SK-N-SH (cell line): ENCODE measurements at regions not wholly inside any gene's neighbourhood (a gene's known extent, or its start where the extent isn't known, plus 50 kb on each side); places are given as distances from the start of the nearest gene placed in this dataset.

Experiments
- CHD2 ChIP-seq: fragments of 150-350 bp; IDR thresholded peaks from 2 replicates; pipeline ENCODE4 v1.6.1; 2018; ENCODE audit warnings: low read length; ENCODE audit not compliant: partially characterized antibody
- EP300 ChIP-seq, 2 experiments: IDR thresholded peaks; 2 replicates each; pipeline versions ENCODE4 v1.4.0 to v1.6.1; 2012; ENCODE audit warnings: borderline replicate concordance in 1 of 2, low read depth in 1 of 2, low read length in 1 of 2
- EZH2phosphoT487 ChIP-seq: fragments of 200-600 bp; sonication (generic); IDR thresholded peaks from 2 replicates; pipeline ENCODE4 v1.6.1; 2017; ENCODE audit warnings: low read depth, mixed run types, mild to moderate bottlenecking, antibody characterized with exemption, moderate library complexity, borderline replicate concordance
- FOSL2 ChIP-seq: IDR thresholded peaks from 2 replicates; pipeline ENCODE4 v1.4.0; 2012; ENCODE audit warnings: low read depth, mild to moderate bottlenecking, moderate library complexity, borderline replicate concordance
- JUND ChIP-seq: IDR thresholded peaks from 2 replicates; pipeline ENCODE4 v1.4.0; 2012
- RFX5 ChIP-seq: IDR thresholded peaks from 2 replicates; pipeline ENCODE4 v1.6.1; 2012; ENCODE audit warnings: mild to moderate bottlenecking, improper control_type of control experiment, low read length
- TEAD4 ChIP-seq: IDR thresholded peaks from 2 replicates; pipeline ENCODE4 v1.4.0; 2012; ENCODE audit warnings: mild to moderate bottlenecking, borderline replicate concordance; ENCODE audit not compliant: insufficient read depth
- TF ChIP-seq, protein P1 (sequence below): IDR thresholded peaks from 2 replicates; pipeline ENCODE4 v1.4.0; 2012; ENCODE audit warnings: low read depth
- TF ChIP-seq, protein P2 (sequence below): fragments of 200-600 bp; sonication (generic); IDR thresholded peaks from 2 replicates; pipeline ENCODE4 v1.6.1; 2017; ENCODE audit warnings: antibody characterized with exemption, mild to moderate bottlenecking, moderate library complexity
- TF ChIP-seq, protein P3 (sequence below): IDR thresholded peaks from 2 replicates; pipeline ENCODE4 v1.6.1; 2012; ENCODE audit warnings: mild to moderate bottlenecking, low read depth, low read length, moderate library complexity
- TF ChIP-seq, protein P4 (sequence below): IDR thresholded peaks from 2 replicates; pipeline ENCODE4 v1.4.0; 2012; ENCODE audit warnings: low read depth, borderline replicate concordance

DNA sequence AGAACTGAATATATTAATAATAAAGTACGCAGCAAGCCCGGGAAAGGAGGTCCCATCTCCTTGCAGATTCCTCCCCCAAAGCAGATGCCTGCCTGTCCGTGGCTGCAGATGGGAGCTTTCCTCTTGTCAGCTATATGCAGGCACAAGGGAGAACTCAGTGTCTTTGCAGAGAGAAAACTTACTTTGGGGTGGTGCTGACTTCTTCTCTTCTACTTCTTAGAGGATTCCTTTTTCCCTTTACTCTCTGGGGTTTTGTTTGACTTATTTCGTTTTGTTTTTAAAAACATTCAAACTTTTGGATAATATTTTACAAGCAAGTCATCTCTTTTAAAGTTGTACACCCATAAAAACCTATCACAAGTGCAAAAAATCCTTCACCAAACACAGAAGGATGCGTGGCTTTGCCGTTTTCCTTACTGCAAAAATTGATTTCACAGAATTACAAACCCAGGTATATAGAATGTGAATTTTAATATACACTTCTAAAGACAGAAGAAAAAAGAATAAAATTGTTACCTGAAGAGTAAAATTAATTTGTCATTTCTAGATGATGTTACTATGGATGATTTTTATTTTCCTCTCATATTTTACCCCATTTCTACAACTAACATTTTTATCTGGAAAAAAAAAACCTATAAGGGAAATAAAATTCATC, 65.3 kb upstream of the IGF1R start:
- TF ChIP-seq, protein P1, sequence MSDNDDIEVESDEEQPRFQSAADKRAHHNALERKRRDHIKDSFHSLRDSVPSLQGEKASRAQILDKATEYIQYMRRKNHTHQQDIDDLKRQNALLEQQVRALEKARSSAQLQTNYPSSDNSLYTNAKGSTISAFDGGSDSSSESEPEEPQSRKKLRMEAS = no peak
- TF ChIP-seq, protein P2, sequence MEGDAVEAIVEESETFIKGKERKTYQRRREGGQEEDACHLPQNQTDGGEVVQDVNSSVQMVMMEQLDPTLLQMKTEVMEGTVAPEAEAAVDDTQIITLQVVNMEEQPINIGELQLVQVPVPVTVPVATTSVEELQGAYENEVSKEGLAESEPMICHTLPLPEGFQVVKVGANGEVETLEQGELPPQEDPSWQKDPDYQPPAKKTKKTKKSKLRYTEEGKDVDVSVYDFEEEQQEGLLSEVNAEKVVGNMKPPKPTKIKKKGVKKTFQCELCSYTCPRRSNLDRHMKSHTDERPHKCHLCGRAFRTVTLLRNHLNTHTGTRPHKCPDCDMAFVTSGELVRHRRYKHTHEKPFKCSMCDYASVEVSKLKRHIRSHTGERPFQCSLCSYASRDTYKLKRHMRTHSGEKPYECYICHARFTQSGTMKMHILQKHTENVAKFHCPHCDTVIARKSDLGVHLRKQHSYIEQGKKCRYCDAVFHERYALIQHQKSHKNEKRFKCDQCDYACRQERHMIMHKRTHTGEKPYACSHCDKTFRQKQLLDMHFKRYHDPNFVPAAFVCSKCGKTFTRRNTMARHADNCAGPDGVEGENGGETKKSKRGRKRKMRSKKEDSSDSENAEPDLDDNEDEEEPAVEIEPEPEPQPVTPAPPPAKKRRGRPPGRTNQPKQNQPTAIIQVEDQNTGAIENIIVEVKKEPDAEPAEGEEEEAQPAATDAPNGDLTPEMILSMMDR = no peak
- no peak for TF ChIP-seq JUND
- TF ChIP-seq, protein P3, sequence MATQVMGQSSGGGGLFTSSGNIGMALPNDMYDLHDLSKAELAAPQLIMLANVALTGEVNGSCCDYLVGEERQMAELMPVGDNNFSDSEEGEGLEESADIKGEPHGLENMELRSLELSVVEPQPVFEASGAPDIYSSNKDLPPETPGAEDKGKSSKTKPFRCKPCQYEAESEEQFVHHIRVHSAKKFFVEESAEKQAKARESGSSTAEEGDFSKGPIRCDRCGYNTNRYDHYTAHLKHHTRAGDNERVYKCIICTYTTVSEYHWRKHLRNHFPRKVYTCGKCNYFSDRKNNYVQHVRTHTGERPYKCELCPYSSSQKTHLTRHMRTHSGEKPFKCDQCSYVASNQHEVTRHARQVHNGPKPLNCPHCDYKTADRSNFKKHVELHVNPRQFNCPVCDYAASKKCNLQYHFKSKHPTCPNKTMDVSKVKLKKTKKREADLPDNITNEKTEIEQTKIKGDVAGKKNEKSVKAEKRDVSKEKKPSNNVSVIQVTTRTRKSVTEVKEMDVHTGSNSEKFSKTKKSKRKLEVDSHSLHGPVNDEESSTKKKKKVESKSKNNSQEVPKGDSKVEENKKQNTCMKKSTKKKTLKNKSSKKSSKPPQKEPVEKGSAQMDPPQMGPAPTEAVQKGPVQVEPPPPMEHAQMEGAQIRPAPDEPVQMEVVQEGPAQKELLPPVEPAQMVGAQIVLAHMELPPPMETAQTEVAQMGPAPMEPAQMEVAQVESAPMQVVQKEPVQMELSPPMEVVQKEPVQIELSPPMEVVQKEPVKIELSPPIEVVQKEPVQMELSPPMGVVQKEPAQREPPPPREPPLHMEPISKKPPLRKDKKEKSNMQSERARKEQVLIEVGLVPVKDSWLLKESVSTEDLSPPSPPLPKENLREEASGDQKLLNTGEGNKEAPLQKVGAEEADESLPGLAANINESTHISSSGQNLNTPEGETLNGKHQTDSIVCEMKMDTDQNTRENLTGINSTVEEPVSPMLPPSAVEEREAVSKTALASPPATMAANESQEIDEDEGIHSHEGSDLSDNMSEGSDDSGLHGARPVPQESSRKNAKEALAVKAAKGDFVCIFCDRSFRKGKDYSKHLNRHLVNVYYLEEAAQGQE = no peak
- no peak for TF ChIP-seq RFX5
- TF ChIP-seq, protein P4, sequence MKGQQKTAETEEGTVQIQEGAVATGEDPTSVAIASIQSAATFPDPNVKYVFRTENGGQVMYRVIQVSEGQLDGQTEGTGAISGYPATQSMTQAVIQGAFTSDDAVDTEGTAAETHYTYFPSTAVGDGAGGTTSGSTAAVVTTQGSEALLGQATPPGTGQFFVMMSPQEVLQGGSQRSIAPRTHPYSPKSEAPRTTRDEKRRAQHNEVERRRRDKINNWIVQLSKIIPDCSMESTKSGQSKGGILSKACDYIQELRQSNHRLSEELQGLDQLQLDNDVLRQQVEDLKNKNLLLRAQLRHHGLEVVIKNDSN = no peak
- TF ChIP-seq TEAD4 = no peak
- no peak for TF ChIP-seq EP300 (IDR thresholded peaks at IDR 0.05; ENCODE audit: borderline replicate concordance in 1 of 2, low read depth in 1 of 2, low read length in 1 of 2)
- no peak for TF ChIP-seq EZH2phosphoT487
- no peak for TF ChIP-seq CHD2
- TF ChIP-seq FOSL2 = no peak
